Neural cell (in vitro differentiated cells): ENCODE measurements at regions not wholly inside any gene's neighbourhood (a gene's known extent, or its start where the extent isn't known, plus 50 kb on each side); places are given as distances from the start of the nearest gene placed in this dataset.

ENCODE experiments used
- H2AFZ ChIP-seq: fragments of 200-600, 300-800 bp; sonication (generic), shearing (Covaris generic); 2 replicates; pipeline ENCODE4 v1.6.0; 2014; ENCODE audit warnings: low read depth, mild to moderate bottlenecking, antibody characterized with exemption, low read length, moderate library complexity
- H3F3A ChIP-seq: fragments of 200-600 bp; shearing (Covaris generic); 2 replicates; pipeline ENCODE4 v1.6.1; 2016; ENCODE audit warnings: mild to moderate bottlenecking, moderate library complexity, mixed read lengths, antibody characterized with exemption, low read length; ENCODE audit not compliant: insufficient read depth, poor library complexity, severe bottlenecking
- H3K27ac ChIP-seq: fragments of 200-600, 300-800 bp; sonication (generic), shearing (Covaris generic); 2 replicates; pipeline ENCODE4 v1.5.1; 2014; ENCODE audit warnings: mild to moderate bottlenecking, low read length, moderate library complexity
- H3K27me3 ChIP-seq: fragments of 300-800, 200-600 bp; sonication (generic), shearing (Covaris generic); 2 replicates; pipeline ENCODE4 v1.6.0; 2014; ENCODE audit warnings: mild to moderate bottlenecking, low read depth, low read length, moderate library complexity; ENCODE audit not compliant: insufficient read depth
- H3K36me3 ChIP-seq: fragments of 300-800, 200-600 bp; sonication (generic), shearing (Covaris generic); 2 replicates; pipeline ENCODE4 v1.5.1; 2014; ENCODE audit warnings: mild to moderate bottlenecking, antibody characterized with exemption, low read length, moderate library complexity; ENCODE audit not compliant: insufficient read depth
- H3K4me2 ChIP-seq: fragments of 300-800, 200-600 bp; sonication (generic), shearing (Covaris generic); 2 replicates; pipeline ENCODE4 v1.6.0; 2014; ENCODE audit warnings: mild to moderate bottlenecking, low read length
- H3K4me3 ChIP-seq: fragments of 300-800, 200-600 bp; sonication (generic), shearing (Covaris generic); 2 replicates; pipeline ENCODE4 v1.5.1; 2014; ENCODE audit warnings: mild to moderate bottlenecking, low read length, moderate library complexity
- H3K79me2 ChIP-seq: fragments of 200-600 bp; shearing (Covaris generic); replicated peaks from 2 replicates; pipeline ENCODE4 v1.6.0; 2014; ENCODE audit warnings: mild to moderate bottlenecking, low read length, moderate library complexity; ENCODE audit not compliant: insufficient read depth
- H3K9ac ChIP-seq: fragments of 300-800, 200-600 bp; sonication (generic), shearing (Covaris generic); 2 replicates; pipeline ENCODE4 v1.6.1; 2016; ENCODE audit warnings: mild to moderate bottlenecking, low read length, mixed read lengths
- H3K9me2 ChIP-seq: fragments of 200-600 bp; shearing (Covaris generic); 2 replicates; pipeline ENCODE4 v1.6.1; 2016; ENCODE audit warnings: mild to moderate bottlenecking, low read length, mixed read lengths; ENCODE audit not compliant: insufficient read depth
- H3K9me3 ChIP-seq: fragments of 200-600, 300-800 bp; sonication (generic), shearing (Covaris generic); 2 replicates; pipeline ENCODE4 v1.6.1; 2016; ENCODE audit warnings: mild to moderate bottlenecking, mixed run types, low read length, moderate library complexity, mixed read lengths
- H4K20me1 ChIP-seq: fragments of 200-600 bp; shearing (Covaris generic); 2 replicates; pipeline ENCODE4 v1.6.1; 2016; ENCODE audit warnings: mild to moderate bottlenecking, mixed run types; ENCODE audit not compliant: insufficient read depth
- CTCF ChIP-seq: fragments of 450-650 bp; IDR thresholded peaks from 2 replicates; pipeline ENCODE4 v1.5.1; 2014; ENCODE audit warnings: antibody characterized with exemption, mild to moderate bottlenecking, moderate library complexity; ENCODE audit not compliant: poor library complexity, severe bottlenecking
- EP300 ChIP-seq: fragments of 450-650 bp; conservative IDR thresholded peaks from 2 replicates; pipeline ENCODE4 v1.6.1; 2014; ENCODE audit warnings: antibody characterized with exemption, mild to moderate bottlenecking, moderate library complexity; ENCODE audit not compliant: poor library complexity, severe bottlenecking
- EZH2 ChIP-seq: fragments of 200-600, 300-800 bp; shearing (Covaris generic), sonication (generic); IDR thresholded peaks from 2 replicates; pipeline ENCODE4 v1.6.1; 2014; ENCODE audit warnings: antibody characterized with exemption, low read length, borderline replicate concordance, mild to moderate bottlenecking; ENCODE audit not compliant: insufficient read depth, poor library complexity, severe bottlenecking
- MXI1 ChIP-seq: fragments of 450-650 bp; conservative IDR thresholded peaks from 2 replicates; pipeline ENCODE4 v1.6.1; 2014; ENCODE audit warnings: antibody characterized with exemption, mild to moderate bottlenecking; ENCODE audit not compliant: poor library complexity, severe bottlenecking
- POLR2AphosphoS5 ChIP-seq: IDR thresholded peaks from 2 replicates; pipeline ENCODE4 v1.6.1; 2012
- RAD21 ChIP-seq: fragments of 450-650 bp; conservative IDR thresholded peaks from 2 replicates; pipeline ENCODE4 v1.6.1; 2014; ENCODE audit warnings: antibody characterized with exemption, mild to moderate bottlenecking, moderate library complexity
- REST ChIP-seq: IDR thresholded peaks from 2 replicates; pipeline ENCODE4 v1.6.1; 2012; ENCODE audit warnings: borderline replicate concordance
- SMC3 ChIP-seq: fragments of 450-650 bp; conservative IDR thresholded peaks from 2 replicates; pipeline ENCODE4 v1.6.1; 2014; ENCODE audit warnings: antibody characterized with exemption, mild to moderate bottlenecking, moderate library complexity; ENCODE audit not compliant: poor library complexity
- TAF1 ChIP-seq: IDR thresholded peaks from 2 replicates; pipeline ENCODE4 v1.6.1; 2012; ENCODE audit warnings: low read depth

DNA sequence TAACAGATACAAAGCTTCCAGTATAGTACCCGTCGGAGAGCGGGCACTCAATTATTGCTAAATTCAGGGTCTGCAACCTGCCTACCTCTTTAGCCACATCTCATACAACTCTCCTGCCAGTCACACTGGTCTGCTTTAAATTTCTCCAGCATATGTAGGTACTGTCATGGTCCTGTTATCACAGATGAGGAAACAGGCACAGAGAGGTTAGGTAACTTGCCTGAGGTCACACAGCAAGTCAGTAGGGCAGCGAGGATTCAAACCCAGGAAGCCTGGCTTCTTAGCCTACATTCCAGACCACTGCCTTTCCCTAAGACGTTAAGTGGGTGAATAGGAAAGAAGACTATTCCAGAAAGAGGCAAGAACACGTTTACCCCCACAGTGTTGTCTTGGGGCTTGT is 186.0 kb upstream of the NFIB start (continued):
- TF ChIP-seq CTCF (no peak), RAD21 (no peak)

- TF ChIP-seq RAD21 (no peak), MXI1 (no peak), REST (no peak), POLR2AphosphoS5 (no peak), SMC3 (no peak), EZH2 (no peak), CTCF (no peak), TAF1 (no peak), EP300 (no peak)
- Histone ChIP-seq H2AFZ (no peak overlapping the region), H3F3A (no peaks in the 10 kb centered on the region), H3K4me2 (no peak overlapping the region), H3K4me3 (no peak overlapping the region), H3K27me3 (no peaks in the 10 kb centered on the region), H4K20me1 (no peaks in the 10 kb centered on the region), H3K36me3 (no peaks in the 10 kb centered on the region), H3K79me2 (no peaks in the 10 kb centered on the region), H3K27ac (no peak overlapping the region), H3K9me2 (no peaks in the 10 kb centered on the region), H3K9ac (no peak overlapping the region), H3K9me3 (no peaks in the 10 kb centered on the region)
These were observed 184.9 kb upstream of the NFIB start for GRCh38 chr9:14498824-14499223.

- H3K36me3 ChIP-seq = no peaks in the 10 kb centered on the region
- no peaks in the 10 kb centered on the region for H4K20me1 ChIP-seq
- H3K4me3 ChIP-seq = no peak overlapping the region
- H2AFZ ChIP-seq = no peak overlapping the region
- no peaks in the 10 kb centered on the region for H3F3A ChIP-seq
- no peak overlapping the region for H3K27ac ChIP-seq
- no peaks in the 10 kb centered on the region for H3K79me2 ChIP-seq
- TF ChIP-seq SMC3 (no peak), POLR2AphosphoS5 (no peak), RAD21 (no peak), EP300 (no peak), CTCF (no peak), MXI1 (no peak), REST (no peak)
- no peaks in the 10 kb centered on the region for H3K9me3 ChIP-seq
- no peaks in the 10 kb centered on the region for H3K9me2 ChIP-seq
- H3K9ac ChIP-seq = no peak overlapping the region
- no peaks in the 10 kb centered on the region for H3K27me3 ChIP-seq
- H3K4me2 ChIP-seq = no peak overlapping the region
These were observed 183.5 kb upstream of the NFIB start for GRCh38 chr9:14497476-14497875.
